Astrocyte (in vitro differentiated cells and primary cell): ENCODE measurements at regions not wholly inside any gene's neighbourhood (a gene's known extent, or its start where the extent isn't known, plus 50 kb on each side); places are given as distances from the start of the nearest gene placed in this dataset.

Experiments used
- DNase-seq: peaks from one replicate; pipeline ENCODE4 v3.0.0-alpha.2; 2010; ENCODE audit warnings: low read depth
- FAIRE-seq: peaks from 2 replicates; lab custom pipeline; 2011; peaks lifted over from hg19 to GRCh38; lab: Jason Lieb, UNC
- H2AFZ ChIP-seq: 2 replicates; pipeline ENCODE4 v1.6.0; 2012; ENCODE audit warnings: low read depth, low read length, inconsistent platforms
- H3K27ac ChIP-seq: 2 replicates; pipeline ENCODE4 v1.5.1; 2011; ENCODE audit warnings: low read depth, low read length, inconsistent platforms
- H3K27me3 ChIP-seq: 2 replicates; pipeline ENCODE4 v1.6.0; 2011; ENCODE audit warnings: low read length, inconsistent platforms; ENCODE audit not compliant: insufficient read depth
- H3K36me3 ChIP-seq: 2 replicates; pipeline ENCODE4 v1.5.1; 2011; ENCODE audit warnings: low read length, inconsistent platforms; ENCODE audit not compliant: insufficient read depth
- H3K4me1 ChIP-seq: 2 replicates; pipeline ENCODE4 v1.5.1; 2011; ENCODE audit warnings: low read length, inconsistent platforms; ENCODE audit not compliant: insufficient read depth
- H3K4me2 ChIP-seq: 2 replicates; pipeline ENCODE4 v1.6.0; 2012; ENCODE audit warnings: low read length, inconsistent platforms
- H3K4me3 ChIP-seq: 2 replicates; pipeline ENCODE4 v1.5.1; 2011; ENCODE audit warnings: low read depth, mild to moderate bottlenecking, low read length, inconsistent platforms; ENCODE audit not compliant: insufficient read depth
- H3K79me2 ChIP-seq: 2 replicates; pipeline ENCODE4 v1.6.0; 2012; ENCODE audit warnings: mild to moderate bottlenecking, low read length, inconsistent platforms; ENCODE audit not compliant: insufficient read depth
- H3K9ac ChIP-seq: 2 replicates; pipeline ENCODE4 v1.6.0; 2012; ENCODE audit warnings: mild to moderate bottlenecking, low read length, inconsistent platforms
- H3K9me3 ChIP-seq: 2 replicates; pipeline ENCODE4 v1.5.1; 2012; ENCODE audit warnings: low read depth, mild to moderate bottlenecking, low read length, inconsistent platforms; ENCODE audit not compliant: insufficient read depth
- H4K20me1 ChIP-seq: 2 replicates; pipeline ENCODE4 v1.6.0; 2012; ENCODE audit warnings: low read length, inconsistent platforms; ENCODE audit not compliant: insufficient read depth
- H3K27ac Mint-ChIP-seq: one replicate; pipeline ENCODE4 v1.8.0; 2021; ENCODE audit warnings: mild to moderate bottlenecking, mixed read lengths; ENCODE audit not compliant: unreplicated experiment
- H3K27me3 Mint-ChIP-seq: one replicate; pipeline ENCODE4 v1.8.0; 2021; ENCODE audit warnings: low read depth, mixed read lengths; ENCODE audit not compliant: unreplicated experiment
- H3K36me3 Mint-ChIP-seq: one replicate; pipeline ENCODE4 v1.8.0; 2021; ENCODE audit warnings: low read depth, mixed read lengths; ENCODE audit not compliant: unreplicated experiment
- H3K4me1 Mint-ChIP-seq: one replicate; pipeline ENCODE4 v1.8.0; 2021; ENCODE audit warnings: low read depth, mixed read lengths; ENCODE audit not compliant: unreplicated experiment
- H3K4me3 Mint-ChIP-seq: one replicate; pipeline ENCODE4 v1.8.0; 2021; ENCODE audit warnings: mild to moderate bottlenecking, moderate library complexity, mixed read lengths; ENCODE audit not compliant: unreplicated experiment
- H3K9me3 Mint-ChIP-seq: one replicate; pipeline ENCODE4 v1.8.0; 2021; ENCODE audit warnings: mild to moderate bottlenecking, mixed read lengths; ENCODE audit not compliant: unreplicated experiment
- EZH2 ChIP-seq: IDR thresholded peaks from 2 replicates; pipeline ENCODE4 v1.6.1; 2012; ENCODE audit warnings: mild to moderate bottlenecking, low read length, inconsistent platforms; ENCODE audit not compliant: insufficient read depth
- TF ChIP-seq, protein P1 (sequence below): IDR thresholded peaks from 2 replicates; pipeline ENCODE4 v1.5.1; 2011; ENCODE audit warnings: low read depth, mild to moderate bottlenecking, inconsistent platforms, low read length, moderate library complexity; ENCODE audit not compliant: insufficient read depth

- Histone ChIP-seq H3K4me3 (no peak overlapping the region), H3K79me2 (no peaks in the 10 kb centered on the region), H3K9ac (no peak overlapping the region), H2AFZ (no peak overlapping the region), H3K36me3 (no peaks in the 10 kb centered on the region), H3K4me1 (no peaks in the 10 kb centered on the region), H3K9me3 (no peaks in the 10 kb centered on the region), H3K27ac (no peak overlapping the region), H3K4me2 (no peak overlapping the region), H3K27me3 (no peaks in the 10 kb centered on the region), H4K20me1 (no peaks in the 10 kb centered on the region)
- Mint-ChIP-seq H3K27me3 (no peaks in the 10 kb centered on the region), H3K27ac (no peak overlapping the region), H3K9me3 (no peaks in the 10 kb centered on the region), H3K4me1 (no peaks in the 10 kb centered on the region), H3K36me3 (no peaks in the 10 kb centered on the region), H3K4me3 (no peak overlapping the region)
- DNase-seq (no peak), FAIRE-seq (no peak)
- TF ChIP-seq, protein P1, sequence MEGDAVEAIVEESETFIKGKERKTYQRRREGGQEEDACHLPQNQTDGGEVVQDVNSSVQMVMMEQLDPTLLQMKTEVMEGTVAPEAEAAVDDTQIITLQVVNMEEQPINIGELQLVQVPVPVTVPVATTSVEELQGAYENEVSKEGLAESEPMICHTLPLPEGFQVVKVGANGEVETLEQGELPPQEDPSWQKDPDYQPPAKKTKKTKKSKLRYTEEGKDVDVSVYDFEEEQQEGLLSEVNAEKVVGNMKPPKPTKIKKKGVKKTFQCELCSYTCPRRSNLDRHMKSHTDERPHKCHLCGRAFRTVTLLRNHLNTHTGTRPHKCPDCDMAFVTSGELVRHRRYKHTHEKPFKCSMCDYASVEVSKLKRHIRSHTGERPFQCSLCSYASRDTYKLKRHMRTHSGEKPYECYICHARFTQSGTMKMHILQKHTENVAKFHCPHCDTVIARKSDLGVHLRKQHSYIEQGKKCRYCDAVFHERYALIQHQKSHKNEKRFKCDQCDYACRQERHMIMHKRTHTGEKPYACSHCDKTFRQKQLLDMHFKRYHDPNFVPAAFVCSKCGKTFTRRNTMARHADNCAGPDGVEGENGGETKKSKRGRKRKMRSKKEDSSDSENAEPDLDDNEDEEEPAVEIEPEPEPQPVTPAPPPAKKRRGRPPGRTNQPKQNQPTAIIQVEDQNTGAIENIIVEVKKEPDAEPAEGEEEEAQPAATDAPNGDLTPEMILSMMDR: no peak
- no peak for TF ChIP-seq EZH2
Measured at GRCh38 chr2:163441603-163442002, 294.2 kb downstream of the FIGN start.

- Histone ChIP-seq H3K79me2 (no peaks in the 10 kb centered on the region), H3K9me3 (no peaks in the 10 kb centered on the region), H3K27me3 (no peaks in the 10 kb centered on the region), H4K20me1 (no peaks in the 10 kb centered on the region), H3K4me1 (no peaks in the 10 kb centered on the region), H3K4me2 (no peak overlapping the region), H2AFZ (no peak overlapping the region), H3K36me3 (no peaks in the 10 kb centered on the region), H3K27ac (no peak overlapping the region), H3K9ac (no peak overlapping the region), H3K4me3 (no peak overlapping the region)
- no peaks in the 10 kb centered on the region for H3K36me3 Mint-ChIP-seq
- no peak overlapping the region for H3K4me3 Mint-ChIP-seq
- H3K4me1 Mint-ChIP-seq: no peaks in the 10 kb centered on the region
- no peaks in the 10 kb centered on the region for H3K9me3 Mint-ChIP-seq
- DNase-seq (no peak), FAIRE-seq (no peak)
- no peak overlapping the region for H3K27ac Mint-ChIP-seq
- peaks cover 2% of the 10 kb centered on the region for H3K27me3 Mint-ChIP-seq
- no peak for TF ChIP-seq EZH2
- TF ChIP-seq, protein P1: no peak
Measured at GRCh38 chr2:163436963-163437362, 298.8 kb downstream of the FIGN start.

- H3K27ac Mint-ChIP-seq: no peak overlapping the region
- H4K20me1 ChIP-seq: no peaks in the 10 kb centered on the region
- no peaks in the 10 kb centered on the region for H3K4me1 Mint-ChIP-seq
- H3K4me3 Mint-ChIP-seq: no peak overlapping the region
- H3K9me3 ChIP-seq: no peaks in the 10 kb centered on the region
- no peaks in the 10 kb centered on the region for H3K79me2 ChIP-seq
- no peaks in the 10 kb centered on the region for H3K36me3 Mint-ChIP-seq
- H3K4me3 ChIP-seq: no peak overlapping the region
- no peak overlapping the region for H3K27ac ChIP-seq
- TF ChIP-seq, protein P1: no peak
- TF ChIP-seq EZH2: no peak
- no peaks in the 10 kb centered on the region for H3K27me3 ChIP-seq
- FAIRE-seq: no peak
- no peaks in the 10 kb centered on the region for H3K27me3 Mint-ChIP-seq
- no peak for DNase-seq
- H2AFZ ChIP-seq: no peak overlapping the region
- H3K36me3 ChIP-seq: no peaks in the 10 kb centered on the region
- no peak overlapping the region for H3K9ac ChIP-seq
- no peaks in the 10 kb centered on the region for H3K9me3 Mint-ChIP-seq
- H3K4me1 ChIP-seq: no peaks in the 10 kb centered on the region
- H3K4me2 ChIP-seq: no peak overlapping the region
Measured at GRCh38 chr2:163428187-163428586, 307.6 kb downstream of the FIGN start.
